GM18508 (cell line): ENCODE measurements at regions not wholly inside any gene's neighbourhood (a gene's known extent, or its start where the extent isn't known, plus 50 kb on each side); places are given as distances from the start of the nearest gene placed in this dataset.
"Not testable (repeated sequence)": the region's sequence is repeated elsewhere in the genome, so short reads cannot be mapped to it uniquely, and the experiment has no call there.

Source experiments
- ATAC-seq: cut with Tn5 transposase; IDR thresholded peaks from one replicate; pipeline ENCODE4 v1.9.1; 2021; ENCODE audit warnings: moderate number of reproducible peaks; ENCODE audit not compliant: insufficient read depth, unreplicated experiment

GRCh38 chr18:70981400-70982140 lies 692.7 kb downstream of the SOCS6 start:
- ATAC-seq = no peak

- no peak for ATAC-seq
Measured at GRCh38 chr18:70973626-70974025, 684.8 kb downstream of the SOCS6 start.

GRCh38 chr18:70966419-70966818 lies 677.6 kb downstream of the SOCS6 start:
- no peak for ATAC-seq

GRCh38 chr18:70961939-70962338 lies 673.1 kb downstream of the SOCS6 start:
- ATAC-seq = no peak

GRCh38 chr18:70956554-70956953 lies 667.7 kb downstream of the SOCS6 start:
- no peak for ATAC-seq

GRCh38 chr18:70936160-70936559 lies 647.3 kb downstream of the SOCS6 start:
- no peak for ATAC-seq

GRCh38 chr18:70931942-70932814 lies 643.3 kb downstream of the SOCS6 start:
- no peak for ATAC-seq

GRCh38 chr18:70920840-70921374 lies 632.1 kb downstream of the SOCS6 start:
- ATAC-seq = no peak

- ATAC-seq = no peak
Measured at GRCh38 chr18:70907673-70908072, 618.8 kb downstream of the SOCS6 start.

GRCh38 chr18:70892381-70892780 lies 603.5 kb downstream of the SOCS6 start:
- no peak for ATAC-seq

GRCh38 chr18:70870292-70870691 lies 581.4 kb downstream of the SOCS6 start:
- no peak for ATAC-seq

GRCh38 chr18:70848329-70848728 lies 559.5 kb downstream of the SOCS6 start:
- ATAC-seq = no peak

- ATAC-seq = no peak
Measured at GRCh38 chr18:70840649-70841048, 551.8 kb downstream of the SOCS6 start.

- ATAC-seq = no peak
Measured at GRCh38 chr18:70827632-70828031, 538.8 kb downstream of the SOCS6 start.

- ATAC-seq = no peak
Measured at GRCh38 chr18:70826571-70826970, 537.7 kb downstream of the SOCS6 start.

GRCh38 chr18:70822691-70823090 lies 533.8 kb downstream of the SOCS6 start:
- no peak for ATAC-seq

GRCh38 chr18:70822117-70822516 lies 533.3 kb downstream of the SOCS6 start:
- no peak for ATAC-seq

GRCh38 chr18:70808481-70809056 lies 519.7 kb downstream of the SOCS6 start:
- no peak for ATAC-seq

GRCh38 chr18:70781860-70782453 lies 493.1 kb downstream of the SOCS6 start:
- peak; percentile 98 for ATAC-seq

- not testable (repeated sequence) for ATAC-seq
Measured at GRCh38 chr18:70766254-70766653, 477.4 kb downstream of the SOCS6 start.
